Liver (tissue), 8 donors: ENCODE measurements at regions not wholly inside any gene's neighbourhood (a gene's known extent, or its start where the extent isn't known, plus 50 kb on each side); places are given as distances from the start of the nearest gene placed in this dataset.

ENCODE experiments used
- DNase-seq: peaks from one replicate; pipeline ENCODE4 v3.0.0-alpha.2; 2017; ENCODE audit warnings: low spot score
- H3K27ac ChIP-seq, 2 donors: one replicate each; pipeline ENCODE4 v1.7.0; 2013; ENCODE audit warnings: inconsistent platforms in 2 of 2, low read length in 2 of 2, control low read depth in 1 of 2, low read depth in 1 of 2, mild to moderate bottlenecking in 1 of 2
- H3K27me3 ChIP-seq, 4 donors: one replicate each; pipeline versions ENCODE4 v1.6.1 to v1.7.0; 2013; ENCODE audit warnings: low read length in 3 of 4, inconsistent platforms in 1 of 4, mild to moderate bottlenecking in 1 of 4, moderate library complexity in 1 of 4; ENCODE audit not compliant: control insufficient read depth in 4 of 4, insufficient read depth in 4 of 4
- H3K36me3 ChIP-seq, 4 donors: one replicate each; pipeline versions ENCODE4 v1.6.1 to v1.7.0; 2013; ENCODE audit warnings: low read length in 3 of 4, mild to moderate bottlenecking in 3 of 4, low read depth in 1 of 4, moderate library complexity in 1 of 4; ENCODE audit not compliant: control insufficient read depth in 4 of 4, insufficient read depth in 3 of 4
- H3K4me1 ChIP-seq, 4 donors: one replicate each; pipeline versions ENCODE4 v1.6.1 to v1.7.0; 2013; ENCODE audit warnings: low read length in 3 of 4, mild to moderate bottlenecking in 3 of 4, moderate library complexity in 1 of 4; ENCODE audit not compliant: control insufficient read depth in 4 of 4, insufficient read depth in 4 of 4
- H3K4me3 ChIP-seq, 3 donors: one replicate each; pipeline versions ENCODE4 v1.6.1 to v1.7.0; 2013; ENCODE audit warnings: low read length in 3 of 3, control low read depth in 1 of 3, low read depth in 1 of 3, mild to moderate bottlenecking in 1 of 3
- H3K9ac ChIP-seq, 2 donors: one replicate each; pipeline ENCODE4 v1.7.0; 2013; ENCODE audit warnings: low read length in 2 of 2, mild to moderate bottlenecking in 2 of 2, moderate library complexity in 2 of 2, control low read depth in 1 of 2, low read depth in 1 of 2
- H3K9me3 ChIP-seq, 4 donors: one replicate each; pipeline versions ENCODE4 v1.6.1 to v1.7.0; 2013; ENCODE audit warnings: low read length in 3 of 4; ENCODE audit not compliant: control insufficient read depth in 4 of 4
- CTCF ChIP-seq: fragments of 150-350 bp; IDR thresholded peaks from 2 replicates; pipeline ENCODE4 v1.5.1; 2017; ENCODE audit warnings: improper control_type of control experiment, low read depth, low read length; ENCODE audit not compliant: missing input control
- EGR1 ChIP-seq, 2 donors: IDR thresholded peaks; 2 replicates each; pipeline ENCODE4 v1.6.1; 2016 to 2018; ENCODE audit warnings: antibody characterized with exemption in 2 of 2, low read depth in 2 of 2
- FOXA2 ChIP-seq: IDR thresholded peaks from 2 replicates; pipeline ENCODE4 v1.6.1; 2016; ENCODE audit warnings: antibody characterized with exemption
- HNF4A ChIP-seq, 2 donors: conservative IDR thresholded peaks; 2 replicates each; pipeline ENCODE4 v1.6.1; 2016; ENCODE audit warnings: antibody characterized with exemption in 2 of 2, mild to moderate bottlenecking in 2 of 2
- HNF4G ChIP-seq: IDR thresholded peaks from 2 replicates; pipeline ENCODE4 v1.6.1; 2016; ENCODE audit warnings: antibody characterized with exemption
- JUND ChIP-seq, 2 donors: IDR thresholded peaks; 2 replicates each; pipeline ENCODE4 v1.6.1; 2016; ENCODE audit warnings: antibody characterized with exemption in 2 of 2
- MAX ChIP-seq: IDR thresholded peaks from 2 replicates; pipeline ENCODE4 v1.6.1; 2016; ENCODE audit warnings: antibody characterized with exemption
- NR2F2 ChIP-seq: IDR thresholded peaks from 2 replicates; pipeline ENCODE4 v1.6.1; 2016; ENCODE audit warnings: antibody characterized with exemption
- REST ChIP-seq: IDR thresholded peaks from 2 replicates; pipeline ENCODE4 v1.6.1; 2016; ENCODE audit warnings: antibody characterized with exemption, mild to moderate bottlenecking
- SP1 ChIP-seq: IDR thresholded peaks from 2 replicates; pipeline ENCODE4 v1.6.1; 2018; ENCODE audit warnings: antibody characterized with exemption, mild to moderate bottlenecking
- TAF1 ChIP-seq: conservative IDR thresholded peaks from 2 replicates; pipeline ENCODE4 v1.6.1; 2016; ENCODE audit warnings: antibody characterized with exemption, mild to moderate bottlenecking
- YY1 ChIP-seq: IDR thresholded peaks from 2 replicates; pipeline ENCODE4 v1.6.1; 2016; ENCODE audit warnings: antibody characterized with exemption, mild to moderate bottlenecking
- ZBTB33 ChIP-seq: IDR thresholded peaks from 2 replicates; pipeline ENCODE4 v1.6.1; 2016; ENCODE audit warnings: antibody characterized with exemption
- WGBS: extraction: QIAGEN DNeasy Blood & Tissue Kit; methylation state at CpG from one replicate; pipeline ENCODE4 v1.1.7; 2013; 5-methylcytosine and 5-hydroxymethylcytosine counted together
- TF ChIP-seq, protein P1 (sequence below): IDR thresholded peaks from 2 replicates; pipeline ENCODE4 v1.6.1; 2016; ENCODE audit warnings: antibody characterized with exemption
- donor health status: healthy.
- donor health status: healthy.
- donor health status: healthy.
- donor health status: healthy.
- donor health status: healthy.

DNA sequence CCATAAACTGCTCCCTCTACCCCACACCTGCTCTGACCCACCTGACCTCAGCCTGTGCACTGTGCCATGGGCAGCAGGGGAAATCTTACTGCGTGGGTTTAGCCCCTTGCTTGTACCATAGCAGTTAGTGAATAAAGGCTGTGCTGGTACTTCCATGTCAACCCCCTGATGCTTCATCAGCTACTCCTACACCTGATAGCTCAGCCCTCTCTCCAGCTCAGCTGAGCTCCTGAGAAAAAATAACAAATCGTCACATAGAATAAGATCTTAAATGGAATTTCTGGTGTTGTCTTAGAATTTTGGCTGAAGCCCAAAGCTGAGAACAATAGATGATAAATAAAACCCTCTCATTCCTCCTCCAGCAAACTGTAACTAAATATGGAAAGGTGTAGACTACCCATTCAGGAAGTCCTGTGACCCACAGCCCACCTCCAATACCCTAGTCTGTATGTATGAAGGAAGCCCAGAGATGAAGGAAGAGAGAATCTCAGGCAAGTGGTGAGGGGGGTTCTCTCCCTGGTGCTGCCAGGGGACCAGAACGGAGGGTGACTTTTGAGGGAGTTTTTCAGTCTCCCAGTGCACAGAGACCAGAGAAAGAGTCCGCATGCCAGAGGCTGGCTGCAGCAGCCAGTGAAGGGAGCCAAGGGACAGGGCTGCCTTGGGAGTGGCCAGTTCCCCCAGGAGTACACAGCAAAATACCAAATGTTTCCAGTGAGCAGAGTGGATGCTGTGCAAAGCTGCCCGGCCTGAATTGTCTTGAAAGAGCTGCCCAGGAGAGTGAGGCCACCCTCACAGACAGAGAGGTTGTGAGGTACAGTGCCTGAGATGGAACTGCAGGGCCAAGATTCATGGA, 227.3 kb downstream of the QDPR start:
- TF ChIP-seq MAX (no peak), HNF4A (conservative IDR thresholded peaks at IDR 0.05) (no peak)
- TF ChIP-seq, protein P1, sequence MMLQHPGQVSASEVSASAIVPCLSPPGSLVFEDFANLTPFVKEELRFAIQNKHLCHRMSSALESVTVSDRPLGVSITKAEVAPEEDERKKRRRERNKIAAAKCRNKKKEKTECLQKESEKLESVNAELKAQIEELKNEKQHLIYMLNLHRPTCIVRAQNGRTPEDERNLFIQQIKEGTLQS: no peak
- Histone ChIP-seq H3K36me3 (no peaks in the 10 kb centered on the region), H3K9ac (no peak overlapping the region), H3K27ac (no peak overlapping the region), H3K4me3 (no peak overlapping the region), H3K27me3 (no peaks in the 10 kb centered on the region), H3K9me3 (no peaks in the 10 kb centered on the region), H3K4me1 (no peaks in the 10 kb centered on the region)
- no peak for DNase-seq
- 74% methylated on average over 5 of the region's 5 CpGs for WGBS

DNA sequence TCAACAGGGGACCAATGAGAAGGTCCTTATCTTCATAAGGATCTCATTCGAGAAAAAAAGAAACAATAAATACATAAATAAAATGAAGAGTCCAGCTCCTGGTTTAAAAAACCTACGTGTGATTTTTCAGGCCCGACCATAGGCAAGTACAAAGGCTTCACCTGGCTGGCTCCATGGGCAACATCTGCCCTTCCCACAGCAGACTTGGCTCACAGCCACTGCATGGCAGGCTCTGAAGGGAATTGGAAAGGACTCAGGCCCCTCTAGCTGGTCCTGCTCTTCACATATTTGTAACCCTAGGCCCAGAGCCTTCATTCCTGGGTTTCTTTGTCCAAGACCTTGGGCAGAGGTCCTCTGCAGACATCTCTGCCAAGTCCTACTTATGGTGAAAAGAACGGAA, 228.1 kb downstream of the QDPR start:
- no peak for DNase-seq
- no peaks in the 10 kb centered on the region for H3K27me3 ChIP-seq
- H3K36me3 ChIP-seq: no peaks in the 10 kb centered on the region
- no peaks in the 10 kb centered on the region for H3K4me1 ChIP-seq
- WGBS: 89% methylated on average over 4 of the region's 4 CpGs
- H3K27ac ChIP-seq: no peak overlapping the region
- H3K4me3 ChIP-seq: no peak overlapping the region
- TF ChIP-seq, protein P1: no peak
- TF ChIP-seq CTCF: no peak
- no peak for TF ChIP-seq ZBTB33
- no peak for TF ChIP-seq JUND (IDR thresholded peaks at IDR 0.05)
- TF ChIP-seq HNF4G: no peak
- no peak for TF ChIP-seq SP1
- no peak for TF ChIP-seq HNF4A (conservative IDR thresholded peaks at IDR 0.05)
- no peak for TF ChIP-seq TAF1
- TF ChIP-seq EGR1 (IDR thresholded peaks at IDR 0.05; ENCODE audit: low read depth in 2 of 2): no peak
- TF ChIP-seq FOXA2: no peak
- TF ChIP-seq NR2F2: no peak
- no peak for TF ChIP-seq MAX
- no peak overlapping the region for H3K9ac ChIP-seq
- no peaks in the 10 kb centered on the region for H3K9me3 ChIP-seq

- Histone ChIP-seq H3K27ac (no peak overlapping the region), H3K36me3 (no peaks in the 10 kb centered on the region), H3K4me3 (no peak overlapping the region), H3K27me3 (no peaks in the 10 kb centered on the region), H3K9me3 (no peaks in the 10 kb centered on the region), H3K9ac (no peak overlapping the region), H3K4me1 (no peaks in the 10 kb centered on the region)
- no peak for TF ChIP-seq YY1
- TF ChIP-seq HNF4G: no peak
- no peak for TF ChIP-seq MAX
- TF ChIP-seq EGR1 (IDR thresholded peaks at IDR 0.05; ENCODE audit: low read depth in 2 of 2): no peak
- TF ChIP-seq REST: no peak
- TF ChIP-seq NR2F2: no peak
- no peak for TF ChIP-seq FOXA2
- TF ChIP-seq CTCF: no peak
- no peak for TF ChIP-seq TAF1
- TF ChIP-seq SP1: no peak
- no peak for DNase-seq
- WGBS: 89% methylated on average over 7 of the region's 7 CpGs
These were observed 228.6 kb downstream of the QDPR start for GRCh38 chr4:17283251-17283650.
